ENCODE measurements at regions not wholly inside any gene's neighbourhood (a gene's known extent, or its start where the extent isn't known, plus 50 kb on each side); places are given as distances from the start of the nearest gene placed in this dataset.

GRCh38 chr4:184892999-184893398 lies 67.2 kb upstream of the ACSL1 start:
- TF ChIP-seq, protein P1, sequence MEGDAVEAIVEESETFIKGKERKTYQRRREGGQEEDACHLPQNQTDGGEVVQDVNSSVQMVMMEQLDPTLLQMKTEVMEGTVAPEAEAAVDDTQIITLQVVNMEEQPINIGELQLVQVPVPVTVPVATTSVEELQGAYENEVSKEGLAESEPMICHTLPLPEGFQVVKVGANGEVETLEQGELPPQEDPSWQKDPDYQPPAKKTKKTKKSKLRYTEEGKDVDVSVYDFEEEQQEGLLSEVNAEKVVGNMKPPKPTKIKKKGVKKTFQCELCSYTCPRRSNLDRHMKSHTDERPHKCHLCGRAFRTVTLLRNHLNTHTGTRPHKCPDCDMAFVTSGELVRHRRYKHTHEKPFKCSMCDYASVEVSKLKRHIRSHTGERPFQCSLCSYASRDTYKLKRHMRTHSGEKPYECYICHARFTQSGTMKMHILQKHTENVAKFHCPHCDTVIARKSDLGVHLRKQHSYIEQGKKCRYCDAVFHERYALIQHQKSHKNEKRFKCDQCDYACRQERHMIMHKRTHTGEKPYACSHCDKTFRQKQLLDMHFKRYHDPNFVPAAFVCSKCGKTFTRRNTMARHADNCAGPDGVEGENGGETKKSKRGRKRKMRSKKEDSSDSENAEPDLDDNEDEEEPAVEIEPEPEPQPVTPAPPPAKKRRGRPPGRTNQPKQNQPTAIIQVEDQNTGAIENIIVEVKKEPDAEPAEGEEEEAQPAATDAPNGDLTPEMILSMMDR (IDR thresholded peaks at IDR 0.05), result no peak
- no peak for TF ChIP-seq POLR2A (IDR thresholded peaks at IDR 0.05)
- no peak for TF ChIP-seq EP300 (IDR thresholded peaks at IDR 0.05)
- TF ChIP-seq POLR2AphosphoS5 (IDR thresholded peaks at IDR 0.05), result no peak
